Superior temporal gyrus (tissue), 1 donor: ENCODE measurements at regions not wholly inside any gene's neighbourhood (a gene's known extent, or its start where the extent isn't known, plus 50 kb on each side); places are given as distances from the start of the nearest gene placed in this dataset.
"Not testable (repeated sequence)": the region's sequence is repeated elsewhere in the genome, so short reads cannot be mapped to it uniquely, and the experiment has no call there.

Experiments
- DNase-seq: peaks from one replicate; pipeline ENCODE4 v3.0.0-alpha.2; 2016; ENCODE audit errors: extremely low spot score

- no peak for DNase-seq
Measured at GRCh38 chr2:123808243-123808642, 216.8 kb upstream of the CNTNAP5 start.

- no peak for DNase-seq
Measured at GRCh38 chr2:123811846-123812245, 213.2 kb upstream of the CNTNAP5 start.

- DNase-seq: no peak
Measured at GRCh38 chr2:123816203-123816602, 208.9 kb upstream of the CNTNAP5 start.

GRCh38 chr2:123816928-123817327 lies 208.2 kb upstream of the CNTNAP5 start:
- DNase-seq: no peak

- no peak for DNase-seq
Measured at GRCh38 chr2:123826729-123827271, 198.3 kb upstream of the CNTNAP5 start.

- DNase-seq: no peak
Measured at GRCh38 chr2:123839326-123839725, 185.8 kb upstream of the CNTNAP5 start.

GRCh38 chr2:123840016-123840415 lies 185.1 kb upstream of the CNTNAP5 start:
- DNase-seq: no peak

- no peak for DNase-seq
Measured at GRCh38 chr2:123840574-123840973, 184.5 kb upstream of the CNTNAP5 start.

- no peak for DNase-seq
Measured at GRCh38 chr2:123851281-123851680, 173.8 kb upstream of the CNTNAP5 start.

GRCh38 chr2:123853161-123853560 lies 171.9 kb upstream of the CNTNAP5 start:
- DNase-seq: no peak

- DNase-seq: not testable (repeated sequence)
Measured at GRCh38 chr2:123859031-123859430, 166.1 kb upstream of the CNTNAP5 start.

GRCh38 chr2:123864416-123864815 lies 160.7 kb upstream of the CNTNAP5 start:
- no peak for DNase-seq

GRCh38 chr2:123870206-123870880 lies 154.7 kb upstream of the CNTNAP5 start:
- peak; percentile 33 for DNase-seq

- no peak for DNase-seq
Measured at GRCh38 chr2:123870881-123871276, 154.2 kb upstream of the CNTNAP5 start.

GRCh38 chr2:123890148-123890547 lies 134.9 kb upstream of the CNTNAP5 start:
- no peak for DNase-seq

- DNase-seq: no peak
Measured at GRCh38 chr2:123894167-123894566, 130.9 kb upstream of the CNTNAP5 start.

- DNase-seq: no peak
Measured at GRCh38 chr2:123895651-123896050, 129.4 kb upstream of the CNTNAP5 start.

- no peak for DNase-seq
Measured at GRCh38 chr2:123901256-123901655, 123.8 kb upstream of the CNTNAP5 start.

- no peak for DNase-seq
Measured at GRCh38 chr2:123906361-123906760, 118.7 kb upstream of the CNTNAP5 start.

GRCh38 chr2:123908522-123908921 lies 116.6 kb upstream of the CNTNAP5 start:
- DNase-seq: no peak

GRCh38 chr2:123912171-123912570 lies 112.9 kb upstream of the CNTNAP5 start:
- peak; percentile 14 for DNase-seq

- DNase-seq: no peak
Measured at GRCh38 chr2:123913143-123913735, 111.8 kb upstream of the CNTNAP5 start.

- DNase-seq: no peak
Measured at GRCh38 chr2:123915380-123915779, 109.7 kb upstream of the CNTNAP5 start.
